Tibial artery (tissue), 4 donors: ENCODE measurements at regions not wholly inside any gene's neighbourhood (a gene's known extent, or its start where the extent isn't known, plus 50 kb on each side); places are given as distances from the start of the nearest gene placed in this dataset.

Experiments used
- DNase-seq, 2 donors: peaks; one replicate each; pipeline ENCODE4 v3.0.0-alpha.2; 2019
- H3K27ac ChIP-seq, 2 donors: fragments of 200-600 bp; sonication (generic) in 1 of 2; 1 replicate in 1 of 2; 2 replicates in 1 of 2; pipeline ENCODE4 v1.5.1; 2018 to 2019; ENCODE audit warnings: mild to moderate bottlenecking in 1 of 2
- H3K27me3 ChIP-seq, 2 donors: fragments of 200-600 bp; sonication (generic) in 1 of 2; one replicate each; pipeline versions ENCODE4 v1.5.1 to v1.6.0; 2016 to 2019
- H3K36me3 ChIP-seq, 3 donors: fragments of 200-600 bp; sonication (generic) in 2 of 3; one replicate each; pipeline ENCODE4 v1.5.1; 2016 to 2019; ENCODE audit warnings: mild to moderate bottlenecking in 2 of 3
- H3K4me1 ChIP-seq, 4 donors: fragments of 200-600 bp; sonication (generic) in 2 of 4; 1 replicate in 3 of 4; 2 replicates in 1 of 4; pipeline ENCODE4 v1.5.1; 2016 to 2019
- H3K4me3 ChIP-seq, 2 donors: fragments of 200-600 bp; sonication (generic) in 1 of 2; 1 replicate in 1 of 2; 2 replicates in 1 of 2; pipeline ENCODE4 v1.5.1; 2018 to 2019; ENCODE audit warnings: mild to moderate bottlenecking in 2 of 2
- H3K9me3 ChIP-seq, 3 donors: fragments of 200-600 bp; sonication (generic) in 1 of 3; one replicate each; pipeline ENCODE4 v1.5.1; 2016 to 2019
- intact Hi-C: fragments of 100-400 bp; cut with DNase I; formaldehyde crosslinking; loops from one replicate; pipeline ENCODE4 v1.15.0; 2023; ENCODE audit warnings: low total_unique reads
- TF ChIP-seq, protein P1 (sequence below), 2 experiments: fragments of 200-600 bp in 1 of 2; fragments of 450-650 bp in 1 of 2; IDR thresholded peaks; one replicate each; pipeline ENCODE4 v1.5.1; 2017 to 2019; ENCODE audit warnings: antibody characterized with exemption in 2 of 2, mild to moderate bottlenecking in 1 of 2, moderate library complexity in 1 of 2

DNA sequence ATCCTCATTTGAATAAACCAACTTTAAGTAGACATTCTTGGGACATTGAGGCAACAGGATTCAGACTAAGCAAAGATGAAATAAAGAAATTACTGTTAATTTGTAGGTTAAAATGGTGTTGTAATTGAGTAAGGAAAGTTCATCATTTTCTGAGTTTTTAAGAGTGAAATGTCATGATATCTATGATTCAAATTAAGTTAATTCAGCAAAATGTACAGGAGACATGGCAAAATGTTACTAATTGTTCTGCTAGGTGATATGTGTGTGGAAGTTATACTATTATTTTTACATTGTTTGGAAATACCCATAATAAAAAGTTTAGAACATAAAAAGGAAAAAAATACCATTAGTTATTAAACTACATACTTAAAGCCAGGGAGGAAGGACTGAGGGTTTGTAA is 55.0 kb upstream of the EGLN3 start:
- intact Hi-C loops = no loop called here

DNA sequence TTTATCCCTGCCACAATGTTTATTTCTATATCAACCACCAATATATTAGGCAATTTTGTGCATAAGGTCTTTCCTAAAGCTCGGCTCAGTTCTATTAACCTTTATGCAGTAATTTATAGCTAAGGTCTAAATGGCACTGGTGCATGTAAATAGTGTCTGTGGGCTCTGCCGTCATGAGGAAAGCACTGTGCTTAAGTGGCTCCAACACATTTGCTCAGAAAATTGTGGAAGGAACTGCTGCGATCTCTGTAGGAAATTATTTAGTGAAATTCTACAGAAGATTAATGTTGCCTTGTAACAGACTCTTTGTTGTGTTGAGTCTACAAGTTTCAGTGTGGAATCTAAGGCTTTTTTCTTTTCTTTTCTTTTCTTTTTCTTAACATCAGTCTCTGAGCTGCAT is 54.0 kb upstream of the EGLN3 start:
- Histone ChIP-seq H3K27ac (no peak overlapping the region), H3K4me1 (no peaks in the 10 kb centered on the region)
- intact Hi-C loops = no loop called here

More for the DNA sequence above, 55.0 kb upstream of the EGLN3 start:
- Histone ChIP-seq H3K36me3 (no peaks in the 10 kb centered on the region), H3K4me3 (no peak overlapping the region), H3K27ac (no peak overlapping the region), H3K9me3 (no peaks in the 10 kb centered on the region), H3K4me1 (no peaks in the 10 kb centered on the region), H3K27me3 (no peaks in the 10 kb centered on the region)
- DNase-seq = no peak
- TF ChIP-seq, protein P1, sequence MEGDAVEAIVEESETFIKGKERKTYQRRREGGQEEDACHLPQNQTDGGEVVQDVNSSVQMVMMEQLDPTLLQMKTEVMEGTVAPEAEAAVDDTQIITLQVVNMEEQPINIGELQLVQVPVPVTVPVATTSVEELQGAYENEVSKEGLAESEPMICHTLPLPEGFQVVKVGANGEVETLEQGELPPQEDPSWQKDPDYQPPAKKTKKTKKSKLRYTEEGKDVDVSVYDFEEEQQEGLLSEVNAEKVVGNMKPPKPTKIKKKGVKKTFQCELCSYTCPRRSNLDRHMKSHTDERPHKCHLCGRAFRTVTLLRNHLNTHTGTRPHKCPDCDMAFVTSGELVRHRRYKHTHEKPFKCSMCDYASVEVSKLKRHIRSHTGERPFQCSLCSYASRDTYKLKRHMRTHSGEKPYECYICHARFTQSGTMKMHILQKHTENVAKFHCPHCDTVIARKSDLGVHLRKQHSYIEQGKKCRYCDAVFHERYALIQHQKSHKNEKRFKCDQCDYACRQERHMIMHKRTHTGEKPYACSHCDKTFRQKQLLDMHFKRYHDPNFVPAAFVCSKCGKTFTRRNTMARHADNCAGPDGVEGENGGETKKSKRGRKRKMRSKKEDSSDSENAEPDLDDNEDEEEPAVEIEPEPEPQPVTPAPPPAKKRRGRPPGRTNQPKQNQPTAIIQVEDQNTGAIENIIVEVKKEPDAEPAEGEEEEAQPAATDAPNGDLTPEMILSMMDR (IDR thresholded peaks at IDR 0.05) = no peak

DNA sequence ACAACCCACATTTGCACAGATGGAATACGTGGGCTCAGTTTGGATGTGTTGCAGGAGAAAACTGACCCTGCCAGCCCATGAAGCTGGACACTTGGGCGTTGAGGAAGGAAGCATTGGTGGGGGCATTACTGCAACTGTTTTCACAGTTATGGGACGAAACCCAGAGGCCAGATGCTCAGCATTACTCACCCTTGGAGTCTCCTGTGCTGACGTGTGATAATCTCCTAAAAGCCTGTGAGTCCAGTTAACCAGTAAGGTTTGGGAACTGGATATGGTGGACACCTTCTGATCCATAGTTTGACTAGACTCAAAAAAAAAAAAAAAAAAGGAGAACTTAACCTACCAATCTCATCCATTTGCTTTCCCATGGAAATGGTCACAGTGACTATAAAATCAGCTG is 52.8 kb upstream of the EGLN3 start:
- Histone ChIP-seq H3K36me3 (no peaks in the 10 kb centered on the region), H3K27ac (no peak overlapping the region), H3K4me3 (no peak overlapping the region), H3K27me3 (no peaks in the 10 kb centered on the region), H3K9me3 (no peaks in the 10 kb centered on the region), H3K4me1 (no peaks in the 10 kb centered on the region)
- no peak for DNase-seq
- intact Hi-C loops = no loop called here
- TF ChIP-seq, protein P1 (IDR thresholded peaks at IDR 0.05) = no peak

More for the DNA sequence above, 54.0 kb upstream of the EGLN3 start:
- H3K27me3 ChIP-seq = no peaks in the 10 kb centered on the region
- H3K36me3 ChIP-seq = no peaks in the 10 kb centered on the region
- DNase-seq = no peak
- TF ChIP-seq, protein P1 (IDR thresholded peaks at IDR 0.05) = no peak
- no peak overlapping the region for H3K4me3 ChIP-seq
- H3K9me3 ChIP-seq = no peaks in the 10 kb centered on the region

DNA sequence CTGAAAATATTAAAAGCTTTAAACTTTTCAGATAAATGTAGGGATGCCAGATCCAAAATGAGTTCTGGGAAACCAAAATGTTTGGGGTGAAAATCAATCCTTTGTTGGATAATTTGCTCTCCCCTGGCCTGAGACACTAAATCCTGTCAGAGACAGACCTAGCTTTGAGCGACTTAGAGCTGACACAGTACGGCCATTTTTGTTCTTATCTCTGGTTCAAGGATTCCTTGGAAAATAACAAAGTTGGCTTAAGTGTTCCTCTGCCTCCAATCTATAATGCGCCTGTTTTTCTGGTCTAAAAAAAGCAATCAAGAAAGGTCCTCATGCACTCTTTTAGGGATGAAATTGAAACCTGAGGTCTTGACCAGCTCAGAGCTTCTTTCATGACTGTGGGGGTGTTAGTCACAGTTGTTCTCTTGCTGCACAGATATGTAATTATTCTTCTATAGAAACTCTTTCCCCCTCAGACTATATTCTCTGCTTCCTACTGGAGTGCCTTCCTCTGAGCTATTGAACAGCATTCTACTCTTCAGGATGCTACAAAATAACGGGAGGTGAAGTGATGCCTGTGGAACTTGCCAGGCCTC is 52.3 kb upstream of the EGLN3 start:
- H3K27ac ChIP-seq = no peak overlapping the region
- DNase-seq = no peak
- TF ChIP-seq, protein P1 (IDR thresholded peaks at IDR 0.05) = no peak
- no peaks in the 10 kb centered on the region for H3K9me3 ChIP-seq
- no peaks in the 10 kb centered on the region for H3K4me1 ChIP-seq
- intact Hi-C loops = no loop called here
- no peak overlapping the region for H3K4me3 ChIP-seq
- H3K27me3 ChIP-seq = no peaks in the 10 kb centered on the region
- H3K36me3 ChIP-seq = no peaks in the 10 kb centered on the region
